Cardiac muscle cell (in vitro differentiated cells and primary cell): ENCODE measurements at regions not wholly inside any gene's neighbourhood (a gene's known extent, or its start where the extent isn't known, plus 50 kb on each side); places are given as distances from the start of the nearest gene placed in this dataset.
A peak's percentile ranks its signal among the peaks of the same experiment; 100 is the strongest.

ENCODE experiments used
- DNase-seq, 2 donors: peaks; one replicate each; pipeline versions ENCODE4 v3.0.0 to v3.0.0-alpha.2; 2010 to 2017; ENCODE audit warnings: low read depth in 1 of 2, low spot score in 1 of 2
- H3K27ac ChIP-seq: fragments of 200-600 bp; sonication (generic); 2 replicates; pipeline ENCODE4 v1.5.1; 2016
- H3K27me3 ChIP-seq: fragments of 200-600 bp; sonication (generic); 2 replicates; pipeline ENCODE4 v1.6.0; 2016; ENCODE audit warnings: control low read depth
- H3K36me3 ChIP-seq: fragments of 200-600 bp; sonication (generic); 2 replicates; pipeline ENCODE4 v1.5.1; 2016; ENCODE audit warnings: control low read depth
- H3K4me1 ChIP-seq: fragments of 200-600 bp; sonication (generic); 2 replicates; pipeline ENCODE4 v1.8.1; 2017; ENCODE audit warnings: low read depth, mild to moderate bottlenecking, mixed run types
- H3K4me3 ChIP-seq: fragments of 200-600 bp; sonication (generic); 2 replicates; pipeline ENCODE4 v1.5.1; 2016; ENCODE audit warnings: mild to moderate bottlenecking
- H3K9me3 ChIP-seq: fragments of 200-600 bp; sonication (generic); 2 replicates; pipeline ENCODE4 v1.5.1; 2017; ENCODE audit warnings: low read depth, mild to moderate bottlenecking, control low read depth
- CTCF ChIP-seq: IDR thresholded peaks from 2 replicates; pipeline ENCODE4 v1.5.1; 2012; ENCODE audit warnings: low read depth, mild to moderate bottlenecking, low read length

- no peaks in the 10 kb centered on the region for H3K9me3 ChIP-seq
- no peak overlapping the region for H3K27ac ChIP-seq
- no peak overlapping the region for H3K4me3 ChIP-seq
- H3K27me3 ChIP-seq = no peaks in the 10 kb centered on the region
- no peaks in the 10 kb centered on the region for H3K4me1 ChIP-seq
- no peaks in the 10 kb centered on the region for H3K36me3 ChIP-seq
- DNase-seq = no peak
- no peak for TF ChIP-seq CTCF
Observed at GRCh38 chr1:29658688-29659087, 422.4 kb downstream of the PTPRU start.

- no peaks in the 10 kb centered on the region for H3K36me3 ChIP-seq
- no peaks in the 10 kb centered on the region for H3K27me3 ChIP-seq
- no peak overlapping the region for H3K4me3 ChIP-seq
- H3K4me1 ChIP-seq = no peaks in the 10 kb centered on the region
- H3K27ac ChIP-seq = no peak overlapping the region
- TF ChIP-seq CTCF = no peak
- DNase-seq = no peak
- H3K9me3 ChIP-seq = no peaks in the 10 kb centered on the region
Observed at GRCh38 chr1:29657816-29658215, 421.5 kb downstream of the PTPRU start.

GRCh38 chr1:29655945-29656850, 419.9 kb downstream of the PTPRU start:
- Histone ChIP-seq H3K36me3 (no peaks in the 10 kb centered on the region), H3K27ac (no peak overlapping the region), H3K9me3 (no peaks in the 10 kb centered on the region), H3K27me3 (no peaks in the 10 kb centered on the region), H3K4me1 (no peaks in the 10 kb centered on the region), H3K4me3 (no peak overlapping the region)
- DNase-seq = peak; percentile 6 to 20
- peak; percentile 40 for TF ChIP-seq CTCF

- H3K27me3 ChIP-seq = no peaks in the 10 kb centered on the region
- H3K4me1 ChIP-seq = no peaks in the 10 kb centered on the region
- DNase-seq = no peak
- no peak overlapping the region for H3K27ac ChIP-seq
- TF ChIP-seq CTCF = no peak
- no peaks in the 10 kb centered on the region for H3K9me3 ChIP-seq
- H3K36me3 ChIP-seq = no peaks in the 10 kb centered on the region
- no peak overlapping the region for H3K4me3 ChIP-seq
Observed at GRCh38 chr1:29655145-29655544, 418.8 kb downstream of the PTPRU start.

GRCh38 chr1:29653886-29654450, 417.6 kb downstream of the PTPRU start:
- Histone ChIP-seq H3K4me1 (no peaks in the 10 kb centered on the region), H3K27ac (no peak overlapping the region), H3K4me3 (no peak overlapping the region), H3K36me3 (no peaks in the 10 kb centered on the region), H3K27me3 (no peaks in the 10 kb centered on the region), H3K9me3 (no peaks in the 10 kb centered on the region)
- no peak for DNase-seq
- TF ChIP-seq CTCF = no peak
